GM12874 (cell line): ENCODE measurements at regions not wholly inside any gene's neighbourhood (a gene's known extent, or its start where the extent isn't known, plus 50 kb on each side); places are given as distances from the start of the nearest gene placed in this dataset.

ENCODE experiments used
- TF ChIP-seq, protein P1 (sequence below): IDR thresholded peaks from 2 replicates; pipeline ENCODE4 v1.5.1; 2011; ENCODE audit warnings: low read depth, mild to moderate bottlenecking, control low read depth, low read length, moderate library complexity; ENCODE audit not compliant: insufficient read depth

- TF ChIP-seq, protein P1, sequence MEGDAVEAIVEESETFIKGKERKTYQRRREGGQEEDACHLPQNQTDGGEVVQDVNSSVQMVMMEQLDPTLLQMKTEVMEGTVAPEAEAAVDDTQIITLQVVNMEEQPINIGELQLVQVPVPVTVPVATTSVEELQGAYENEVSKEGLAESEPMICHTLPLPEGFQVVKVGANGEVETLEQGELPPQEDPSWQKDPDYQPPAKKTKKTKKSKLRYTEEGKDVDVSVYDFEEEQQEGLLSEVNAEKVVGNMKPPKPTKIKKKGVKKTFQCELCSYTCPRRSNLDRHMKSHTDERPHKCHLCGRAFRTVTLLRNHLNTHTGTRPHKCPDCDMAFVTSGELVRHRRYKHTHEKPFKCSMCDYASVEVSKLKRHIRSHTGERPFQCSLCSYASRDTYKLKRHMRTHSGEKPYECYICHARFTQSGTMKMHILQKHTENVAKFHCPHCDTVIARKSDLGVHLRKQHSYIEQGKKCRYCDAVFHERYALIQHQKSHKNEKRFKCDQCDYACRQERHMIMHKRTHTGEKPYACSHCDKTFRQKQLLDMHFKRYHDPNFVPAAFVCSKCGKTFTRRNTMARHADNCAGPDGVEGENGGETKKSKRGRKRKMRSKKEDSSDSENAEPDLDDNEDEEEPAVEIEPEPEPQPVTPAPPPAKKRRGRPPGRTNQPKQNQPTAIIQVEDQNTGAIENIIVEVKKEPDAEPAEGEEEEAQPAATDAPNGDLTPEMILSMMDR, result no peak
Measured at GRCh38 chr9:100803956-100804355, 224.6 kb upstream of the PLPPR1 start.

DNA sequence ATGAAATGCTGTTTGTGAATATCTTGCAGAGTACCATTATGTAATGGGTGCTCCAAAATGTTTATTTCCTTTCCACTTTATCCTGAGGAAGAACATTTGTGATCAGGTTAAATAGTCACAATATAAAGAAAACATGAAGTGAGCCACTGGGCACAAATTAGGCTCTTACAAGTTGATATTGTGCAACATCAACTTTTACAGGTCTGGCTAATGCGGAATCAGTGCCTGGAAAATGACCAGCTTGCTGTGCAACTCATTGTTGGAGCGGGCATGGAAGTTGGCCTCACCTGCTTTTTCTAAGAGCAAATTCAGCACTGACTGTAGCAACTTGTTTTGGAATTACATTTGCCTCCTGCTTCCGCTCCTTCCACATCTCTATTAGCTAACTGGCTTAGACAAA lies 216.9 kb upstream of the PLPPR1 start:
- TF ChIP-seq, protein P1, result no peak

- TF ChIP-seq, protein P1, result no peak
Measured at GRCh38 chr9:100813871-100814270, 214.7 kb upstream of the PLPPR1 start.

DNA sequence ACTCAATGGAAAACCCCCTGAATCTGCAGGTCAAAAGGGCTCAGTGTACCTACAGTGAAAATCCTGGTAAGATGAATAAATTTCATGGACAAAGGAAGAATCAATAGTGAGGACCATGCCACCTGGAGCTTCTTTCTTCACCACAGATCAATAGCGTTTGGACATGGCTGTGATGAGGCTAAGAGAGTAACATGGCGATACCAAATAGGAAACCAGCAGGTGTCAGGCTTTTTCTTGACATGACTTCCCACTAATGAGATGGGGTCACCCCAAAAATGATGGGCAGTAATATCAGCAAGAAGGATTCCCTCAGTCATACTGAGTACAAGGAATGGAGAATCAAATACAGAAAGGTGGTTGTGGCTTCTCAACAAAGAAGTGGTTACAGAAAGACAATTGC lies 208.5 kb upstream of the PLPPR1 start:
- TF ChIP-seq, protein P1, result no peak

- TF ChIP-seq, protein P1, result no peak
Measured at GRCh38 chr9:100838857-100839256, 189.7 kb upstream of the PLPPR1 start.

DNA sequence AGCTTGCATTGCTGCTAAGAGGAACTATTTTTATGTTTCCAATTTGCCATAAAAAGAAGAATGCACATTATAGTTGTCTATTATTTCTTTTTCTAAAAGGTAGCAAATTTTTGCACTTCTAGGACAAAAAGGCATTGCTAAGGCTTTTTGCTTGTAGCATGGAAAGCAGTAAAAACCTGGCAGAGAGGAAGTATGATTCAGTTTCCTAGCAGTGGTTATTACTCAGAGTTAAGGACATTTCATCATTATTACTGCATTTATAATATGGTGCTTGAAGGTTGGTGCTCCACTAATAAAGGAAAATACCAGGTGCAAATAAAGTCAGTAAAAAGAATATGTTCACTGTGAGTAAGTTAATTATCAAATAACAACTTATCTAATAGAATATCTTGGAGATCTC lies 179.8 kb upstream of the PLPPR1 start:
- TF ChIP-seq, protein P1, result no peak

DNA sequence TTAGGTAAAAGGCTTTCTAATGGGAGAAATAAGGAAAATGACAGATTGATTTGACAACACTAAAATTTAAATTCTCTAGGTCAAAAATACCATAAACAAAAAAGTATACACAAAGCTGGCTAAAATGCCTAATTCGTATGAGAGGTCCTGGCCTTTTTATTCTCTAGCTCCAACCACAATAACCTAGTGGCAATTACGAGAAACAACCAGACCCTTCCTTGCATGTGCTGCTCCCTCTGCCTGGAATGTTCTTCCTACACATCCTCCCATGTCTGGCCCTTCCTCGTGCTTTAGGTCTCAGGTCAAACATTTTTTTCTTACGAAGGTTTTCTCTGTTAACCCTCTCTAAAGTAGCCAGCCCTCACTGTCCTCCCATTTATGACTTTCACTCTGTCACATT lies 176.4 kb upstream of the PLPPR1 start:
- TF ChIP-seq, protein P1, result no peak

GRCh38 chr9:100856238-100856637 lies 172.3 kb upstream of the PLPPR1 start:
- TF ChIP-seq, protein P1, result no peak
